ENCODE measurements at regions not wholly inside any gene's neighbourhood (a gene's known extent, or its start where the extent isn't known, plus 50 kb on each side); places are given as distances from the start of the nearest gene placed in this dataset.

DNA sequence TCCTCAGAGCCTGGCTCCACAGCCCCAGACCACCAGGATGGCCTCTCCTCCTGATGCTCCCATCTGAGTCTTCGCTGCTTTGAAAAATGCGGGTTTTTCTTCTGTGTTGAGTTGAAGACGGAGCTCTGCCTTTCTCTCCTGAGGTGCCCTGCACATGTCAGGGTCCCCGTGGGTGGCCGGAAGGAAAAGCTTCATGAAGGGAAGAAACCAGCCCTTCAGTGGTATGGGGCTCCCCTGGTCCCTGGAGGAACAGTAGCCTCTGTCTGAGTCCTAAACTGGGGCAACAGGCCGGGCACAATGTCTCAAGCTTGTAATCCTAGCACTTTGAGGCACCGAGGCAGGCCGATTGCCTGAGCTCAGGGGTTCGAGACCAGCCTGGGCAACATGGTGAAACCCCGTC, 54.7 kb upstream of the CAB39 start:
- Histone ChIP-seq H3K4me3 (no peak overlapping the region), H3K4me1 (peaks cover 5 to 27% (median 20%) of the 10 kb centered on the region in 4 donors), H3K36me3 (no peaks in the 10 kb centered on the region), H3K27ac (no peak overlapping the region), H3K27me3 (no peaks in the 10 kb centered on the region), H3K9me3 (no peaks in the 10 kb centered on the region)
- 91 to 97% methylated on average over 7 to 10 of the region's 10 CpGs for WGBS, 2 donors
- DNase-seq (no peak), ATAC-seq (ENCODE audit: low FRiP score in 2 of 2) (no peak)
- TF ChIP-seq, protein P1, sequence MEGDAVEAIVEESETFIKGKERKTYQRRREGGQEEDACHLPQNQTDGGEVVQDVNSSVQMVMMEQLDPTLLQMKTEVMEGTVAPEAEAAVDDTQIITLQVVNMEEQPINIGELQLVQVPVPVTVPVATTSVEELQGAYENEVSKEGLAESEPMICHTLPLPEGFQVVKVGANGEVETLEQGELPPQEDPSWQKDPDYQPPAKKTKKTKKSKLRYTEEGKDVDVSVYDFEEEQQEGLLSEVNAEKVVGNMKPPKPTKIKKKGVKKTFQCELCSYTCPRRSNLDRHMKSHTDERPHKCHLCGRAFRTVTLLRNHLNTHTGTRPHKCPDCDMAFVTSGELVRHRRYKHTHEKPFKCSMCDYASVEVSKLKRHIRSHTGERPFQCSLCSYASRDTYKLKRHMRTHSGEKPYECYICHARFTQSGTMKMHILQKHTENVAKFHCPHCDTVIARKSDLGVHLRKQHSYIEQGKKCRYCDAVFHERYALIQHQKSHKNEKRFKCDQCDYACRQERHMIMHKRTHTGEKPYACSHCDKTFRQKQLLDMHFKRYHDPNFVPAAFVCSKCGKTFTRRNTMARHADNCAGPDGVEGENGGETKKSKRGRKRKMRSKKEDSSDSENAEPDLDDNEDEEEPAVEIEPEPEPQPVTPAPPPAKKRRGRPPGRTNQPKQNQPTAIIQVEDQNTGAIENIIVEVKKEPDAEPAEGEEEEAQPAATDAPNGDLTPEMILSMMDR (IDR thresholded peaks at IDR 0.05) = no peak
- TF ChIP-seq EP300 (IDR thresholded peaks at IDR 0.05) (no peak), POLR2A (IDR thresholded peaks at IDR 0.05) (no peak), POLR2AphosphoS5 (IDR thresholded peaks at IDR 0.05) (no peak)

DNA sequence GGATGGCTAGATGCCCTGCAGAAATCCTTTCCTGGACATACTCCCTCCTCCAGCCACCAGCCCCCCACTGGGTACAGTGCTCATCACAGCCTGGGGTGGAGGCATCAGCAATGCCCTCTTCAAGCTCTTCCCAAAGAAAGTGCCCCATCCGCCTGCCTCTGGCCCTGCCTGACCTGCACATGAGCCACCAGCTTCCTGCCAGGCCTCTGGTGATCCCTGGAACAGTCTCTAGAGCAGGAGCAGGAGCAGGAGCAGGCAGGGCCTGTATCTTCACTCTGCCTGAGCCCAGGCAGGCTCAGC, 54.1 kb upstream of the CAB39 start:
- H3K36me3 ChIP-seq = no peaks in the 10 kb centered on the region
- WGBS, 2 donors = 83% methylated on average over 1 of the region's 1 CpG; no CpG with 5 or more reads in 1 of the 2 donors
- TF ChIP-seq POLR2AphosphoS5 (IDR thresholded peaks at IDR 0.05) (no peak), EP300 (IDR thresholded peaks at IDR 0.05) (no peak), POLR2A (IDR thresholded peaks at IDR 0.05) (no peak)
- TF ChIP-seq, protein P1 (IDR thresholded peaks at IDR 0.05) = no peak
- no peak overlapping the region for H3K4me3 ChIP-seq
- no peak for ATAC-seq (ENCODE audit: low FRiP score in 2 of 2)
- no peaks in the 10 kb centered on the region for H3K9me3 ChIP-seq
- no peaks in the 10 kb centered on the region for H3K27me3 ChIP-seq
- DNase-seq = no peak
- peak overlapping the region in 1 of 4 donors; percentile 87 for H3K27ac ChIP-seq
- H3K4me1 ChIP-seq = peaks cover 5 to 27% (median 20%) of the 10 kb centered on the region in 4 donors

DNA sequence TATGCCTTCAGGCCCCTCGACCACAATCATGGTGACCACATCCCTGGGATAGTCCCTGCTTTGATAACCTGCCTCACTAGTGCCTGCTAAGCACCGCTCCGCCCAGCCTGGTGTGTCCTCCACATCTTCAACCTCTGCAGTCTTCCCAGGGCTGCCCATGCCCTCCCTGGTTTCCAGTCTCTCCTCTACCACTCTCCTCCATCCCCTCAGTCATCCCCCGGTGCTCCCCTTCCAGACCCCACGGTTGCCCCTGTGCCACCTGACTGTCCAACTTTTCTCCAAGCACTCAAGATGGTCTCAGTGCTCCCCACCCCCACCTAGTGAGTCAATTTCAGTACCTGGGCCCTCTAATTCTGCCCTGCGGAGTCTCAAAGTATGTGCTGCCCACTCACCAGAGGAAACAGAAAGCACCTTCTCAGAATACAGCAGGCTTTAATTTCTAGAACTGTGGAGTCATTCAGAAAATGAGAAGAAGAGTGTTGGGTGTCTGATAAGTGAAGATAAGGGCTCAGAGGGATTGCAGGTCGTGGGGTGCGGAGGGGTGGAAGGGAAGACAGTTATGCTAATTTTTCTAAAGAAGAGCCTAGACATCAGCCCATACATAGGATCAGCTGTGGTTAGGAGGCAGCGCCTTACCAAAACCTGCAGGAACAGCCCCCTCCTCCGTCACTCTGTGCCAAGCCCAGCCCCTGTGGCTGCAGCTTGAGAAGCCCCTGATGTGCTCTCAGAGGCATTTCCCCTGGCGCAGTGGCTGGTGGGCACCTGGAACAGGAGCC, 53.6 kb upstream of the CAB39 start:
- Histone ChIP-seq H3K27ac (peak overlapping the region; percentile 59 to 87 (median 70)), H3K4me1 (peaks cover 5 to 27% (median 24%) of the 10 kb centered on the region in 4 donors)
- 76 to 77% methylated on average over 9 to 11 of the region's 11 CpGs for WGBS, 2 donors

DNA sequence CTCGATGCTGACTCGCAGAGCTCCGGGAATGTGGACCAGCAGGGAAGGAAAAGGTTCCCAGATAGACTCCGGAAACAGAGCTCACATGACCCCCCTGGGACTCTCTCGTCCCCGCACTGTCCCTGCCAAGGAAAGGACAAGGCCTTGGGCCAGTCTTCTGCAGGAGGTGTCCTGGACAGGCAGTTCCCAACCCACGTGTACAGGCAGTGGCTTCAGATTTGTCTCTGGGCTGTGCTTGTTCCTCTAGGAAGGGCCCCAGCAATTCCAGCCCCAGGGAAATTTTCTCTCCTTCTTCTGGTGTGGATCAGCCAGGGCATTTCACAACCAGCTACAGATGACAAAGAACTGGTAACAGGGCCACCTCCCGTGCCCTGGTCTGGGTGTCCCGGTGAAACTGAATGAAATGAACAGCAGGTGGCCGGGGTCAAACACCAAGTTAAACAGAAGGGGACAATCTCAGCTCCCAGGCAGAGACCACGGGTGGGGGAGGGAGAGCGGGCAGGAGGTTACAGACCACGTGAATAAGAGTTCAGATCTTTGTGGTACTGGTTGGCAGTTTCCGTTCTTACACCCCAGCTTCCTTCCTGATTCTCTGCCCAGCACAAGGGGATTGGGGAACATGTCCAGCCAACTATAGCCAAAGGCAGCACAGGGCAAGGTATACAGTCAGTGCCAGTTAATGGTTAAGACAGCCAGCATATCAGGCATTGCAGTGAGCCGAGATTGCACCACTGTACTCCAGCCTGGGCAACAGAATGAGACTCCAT, 52.2 kb upstream of the CAB39 start:
- ATAC-seq (ENCODE audit: low FRiP score in 2 of 2) = peak; percentile 41 to 76
- H3K4me1 ChIP-seq = peaks cover 5 to 40% (median 27%) of the 10 kb centered on the region in 4 donors
- H3K27me3 ChIP-seq = no peaks in the 10 kb centered on the region
- no peak overlapping the region for H3K4me3 ChIP-seq
- 49 to 64% methylated on average over 13 to 15 of the region's 15 CpGs for WGBS, 2 donors
- peak overlapping the region; percentile 59 to 87 (median 70) for H3K27ac ChIP-seq
- no peaks in the 10 kb centered on the region for H3K9me3 ChIP-seq
- TF ChIP-seq POLR2A (IDR thresholded peaks at IDR 0.05) (no peak), POLR2AphosphoS5 (IDR thresholded peaks at IDR 0.05) (peak in 1 of 2 donors; percentile 53)
- H3K36me3 ChIP-seq = no peaks in the 10 kb centered on the region
- peak in 1 of 2 donors; percentile 73 for DNase-seq

More for the DNA sequence above, 53.6 kb upstream of the CAB39 start:
- Histone ChIP-seq H3K4me3 (no peak overlapping the region), H3K9me3 (no peaks in the 10 kb centered on the region), H3K36me3 (no peaks in the 10 kb centered on the region), H3K27me3 (no peaks in the 10 kb centered on the region)
- no peak for ATAC-seq (ENCODE audit: low FRiP score in 2 of 2)
- no peak for TF ChIP-seq POLR2A (IDR thresholded peaks at IDR 0.05)
- no peak for TF ChIP-seq EP300 (IDR thresholded peaks at IDR 0.05)
- no peak for TF ChIP-seq POLR2AphosphoS5 (IDR thresholded peaks at IDR 0.05)
- TF ChIP-seq, protein P1 (IDR thresholded peaks at IDR 0.05) = no peak
- no peak for DNase-seq

All from upper lobe of left lung (tissue), 6 donors.